GM12872 (cell line): ENCODE measurements at regions not wholly inside any gene's neighbourhood (a gene's known extent, or its start where the extent isn't known, plus 50 kb on each side); places are given as distances from the start of the nearest gene placed in this dataset.

ENCODE experiments used
- CTCF ChIP-seq: IDR thresholded peaks from 3 replicates; pipeline ENCODE4 v1.5.1; 2011; ENCODE audit warnings: low read depth, mild to moderate bottlenecking, low read length, moderate library complexity; ENCODE audit not compliant: insufficient read depth

GRCh38 chr4:54414545-54414944 lies 185.5 kb downstream of the PDGFRA start:
- TF ChIP-seq CTCF = no peak

DNA sequence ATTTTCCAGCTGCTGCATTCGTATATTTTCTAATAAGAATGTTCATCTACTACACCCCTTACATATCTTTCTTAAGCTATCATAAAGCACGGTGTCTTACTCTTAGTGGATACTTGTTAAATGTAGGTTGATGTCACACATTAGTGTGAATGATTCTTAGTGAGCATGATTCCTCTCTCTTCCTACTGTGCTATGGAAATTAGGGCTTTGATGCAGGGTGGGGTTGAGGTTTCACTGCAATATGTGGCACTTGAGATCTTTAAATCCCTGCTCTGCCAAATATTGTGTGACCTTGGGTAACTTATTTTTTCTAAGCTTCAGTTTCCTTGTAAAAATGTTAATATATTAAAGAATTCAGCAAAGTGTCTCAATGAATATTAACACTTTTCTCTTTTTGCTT lies 188.4 kb downstream of the PDGFRA start:
- TF ChIP-seq CTCF = no peak

- no peak for TF ChIP-seq CTCF
Measured at GRCh38 chr4:54418468-54418867, 189.4 kb downstream of the PDGFRA start.

- no peak for TF ChIP-seq CTCF
Measured at GRCh38 chr4:54423066-54423465, 194.0 kb downstream of the PDGFRA start.

DNA sequence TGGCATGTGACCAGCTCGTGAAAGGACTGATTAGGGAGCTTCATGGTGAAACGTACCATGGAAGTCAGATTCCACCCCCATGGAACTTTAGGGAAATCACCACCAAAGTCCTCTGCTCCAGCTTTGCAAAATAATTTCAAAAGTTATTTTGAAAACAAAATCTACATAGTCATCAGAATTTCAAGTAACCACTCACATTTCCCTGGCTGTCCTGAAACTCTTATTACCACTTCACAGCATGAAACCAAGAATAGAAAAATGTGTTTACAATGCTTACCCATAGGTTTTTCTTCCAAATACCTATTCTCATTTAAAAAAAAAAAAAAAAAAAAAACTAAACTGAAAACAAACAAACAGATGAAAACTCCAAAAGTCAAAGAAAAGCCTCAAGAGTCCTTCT lies 198.7 kb downstream of the PDGFRA start:
- no peak for TF ChIP-seq CTCF

GRCh38 chr4:54428940-54429339 lies 199.8 kb downstream of the PDGFRA start:
- no peak for TF ChIP-seq CTCF

DNA sequence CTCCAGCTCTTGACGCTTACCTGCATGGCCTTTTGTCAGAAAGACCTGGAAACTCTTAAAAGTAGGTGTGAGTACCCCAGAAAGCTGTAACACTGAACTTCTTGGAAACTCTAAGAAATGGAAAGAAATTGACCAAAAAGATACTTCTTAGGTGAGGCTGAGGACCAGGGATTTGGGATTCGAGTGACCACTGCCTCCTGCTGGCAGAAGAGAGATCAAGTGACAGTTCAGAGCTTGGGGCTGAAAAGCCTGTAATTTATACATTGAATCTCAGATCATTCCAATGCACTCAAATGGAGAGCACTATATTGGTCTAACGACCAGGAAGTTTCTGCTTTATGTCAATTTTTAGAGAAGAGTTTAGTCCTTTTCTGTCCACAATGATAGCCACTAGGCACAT lies 204.6 kb downstream of the PDGFRA start:
- TF ChIP-seq CTCF = peak; percentile 52; the same call in 2 of the 3 replicates

DNA sequence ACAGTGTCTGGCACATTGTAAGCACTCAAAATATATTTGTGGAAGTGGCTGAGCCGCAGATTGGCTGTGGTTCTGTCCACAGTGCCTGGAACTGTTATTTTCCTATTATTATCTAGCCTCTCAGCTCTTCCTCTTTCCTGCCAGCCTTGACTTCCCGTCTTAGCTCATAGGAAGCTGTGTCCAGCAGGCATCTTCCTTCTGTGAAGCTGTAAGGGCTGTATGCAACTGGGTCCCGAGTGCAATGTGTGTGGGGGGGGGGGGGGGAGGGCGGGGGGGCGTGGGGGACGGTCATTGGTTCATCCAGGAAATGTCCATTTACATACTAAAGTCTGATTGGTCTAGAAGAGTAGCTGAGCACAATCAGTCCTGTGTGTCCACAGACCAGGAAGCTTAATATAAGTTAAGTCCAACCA lies 210.7 kb downstream of the PDGFRA start:
- TF ChIP-seq CTCF = no peak
